Activated naive CD4-positive, alpha-beta T cell treated with anti-CD3 and anti-CD28 coated beads, Interleukin-2, amount 10 ng/mL, durations not matched to agents 7 days and 5 days (primary cell): ENCODE measurements at regions not wholly inside any gene's neighbourhood (a gene's known extent, or its start where the extent isn't known, plus 50 kb on each side); places are given as distances from the start of the nearest gene placed in this dataset.
"Not testable (repeated sequence)": the region's sequence is repeated elsewhere in the genome, so short reads cannot be mapped to it uniquely, and the experiment has no call there.

ENCODE experiments used
- CTCF ChIA-PET: fragments of 350-600 bp; sonication (Branson Sonifier 250); formaldehyde crosslinking; loops from one replicate; lab custom pipeline; 2021; ENCODE audit warnings: antibody characterized with exemption; lab: Charles Lee
- DNase-seq: peaks from one replicate; pipeline ENCODE4 v3.0.0-alpha.2; 2020
- H3K27ac Mint-ChIP-seq: one replicate; pipeline ENCODE4 v1.8.0; 2021; ENCODE audit warnings: mild to moderate bottlenecking, moderate library complexity, mixed read lengths
- H3K27me3 Mint-ChIP-seq: one replicate; pipeline ENCODE4 v1.8.0; 2021; ENCODE audit warnings: mild to moderate bottlenecking, mixed read lengths
- H3K36me3 Mint-ChIP-seq: one replicate; pipeline ENCODE4 v1.8.0; 2021; ENCODE audit warnings: mixed read lengths
- H3K4me1 Mint-ChIP-seq: one replicate; pipeline ENCODE4 v1.8.0; 2021; ENCODE audit warnings: mixed read lengths
- H3K4me3 Mint-ChIP-seq: one replicate; pipeline ENCODE4 v1.8.0; 2021; ENCODE audit warnings: mild to moderate bottlenecking, moderate library complexity, mixed read lengths
- H3K9me3 Mint-ChIP-seq: one replicate; pipeline ENCODE4 v1.8.0; 2021; ENCODE audit warnings: mixed read lengths

DNA sequence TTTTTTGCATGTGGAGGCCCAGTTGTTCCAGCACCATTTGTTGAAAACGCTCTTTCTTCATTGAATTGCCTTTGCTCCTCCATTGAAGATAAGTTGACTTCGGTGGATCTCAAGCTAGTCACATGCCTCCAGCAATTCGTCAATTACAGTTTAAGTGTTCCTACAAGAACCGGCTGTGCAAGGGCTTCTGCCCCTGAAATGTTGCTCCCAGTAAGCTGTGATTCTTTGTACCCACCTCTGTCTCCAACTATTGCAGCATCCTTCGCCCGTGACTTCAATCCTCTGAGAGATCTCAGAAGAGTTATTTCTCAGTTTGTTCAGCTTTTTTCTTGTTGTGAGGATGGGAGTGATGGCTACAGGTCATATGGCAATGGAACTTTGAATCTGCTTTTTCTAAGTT, 194.2 kb upstream of the B3GAT1 start:
- CTCF ChIA-PET, result no interaction called here
- no peak for DNase-seq
- no peaks in the 10 kb centered on the region for H3K4me1 Mint-ChIP-seq
- peaks cover 9% of the 10 kb centered on the region for H3K27me3 Mint-ChIP-seq
- H3K27ac Mint-ChIP-seq, result no peak overlapping the region
- H3K36me3 Mint-ChIP-seq, result no peaks in the 10 kb centered on the region
- no peaks in the 10 kb centered on the region for H3K9me3 Mint-ChIP-seq
- H3K4me3 Mint-ChIP-seq, result no peak overlapping the region

DNA sequence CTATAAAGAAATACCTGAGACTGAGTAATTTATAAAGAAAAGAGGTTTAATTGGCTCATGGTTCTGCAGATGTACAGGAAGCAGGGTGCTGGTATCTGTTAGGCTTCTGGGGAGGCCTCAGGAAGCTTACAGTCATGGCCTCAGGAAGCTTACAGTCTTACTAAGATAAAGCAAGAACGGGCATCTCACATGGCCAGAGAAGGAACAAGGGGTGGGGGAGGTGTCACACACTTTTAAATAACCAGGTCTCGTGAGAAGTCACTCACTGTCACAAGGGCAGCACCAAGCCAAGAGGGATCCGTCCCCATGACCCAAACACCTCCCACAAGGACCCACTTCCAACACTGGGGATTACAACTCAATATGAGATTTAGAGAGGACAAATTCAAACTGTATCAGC, 192.8 kb upstream of the B3GAT1 start:
- H3K27me3 Mint-ChIP-seq, result peaks cover 9% of the 10 kb centered on the region
- no peaks in the 10 kb centered on the region for H3K4me1 Mint-ChIP-seq
- no peaks in the 10 kb centered on the region for H3K36me3 Mint-ChIP-seq
- H3K4me3 Mint-ChIP-seq, result no peak overlapping the region
- no peak for DNase-seq
- CTCF ChIA-PET, result no interaction called here
- no peaks in the 10 kb centered on the region for H3K9me3 Mint-ChIP-seq
- no peak overlapping the region for H3K27ac Mint-ChIP-seq

DNA sequence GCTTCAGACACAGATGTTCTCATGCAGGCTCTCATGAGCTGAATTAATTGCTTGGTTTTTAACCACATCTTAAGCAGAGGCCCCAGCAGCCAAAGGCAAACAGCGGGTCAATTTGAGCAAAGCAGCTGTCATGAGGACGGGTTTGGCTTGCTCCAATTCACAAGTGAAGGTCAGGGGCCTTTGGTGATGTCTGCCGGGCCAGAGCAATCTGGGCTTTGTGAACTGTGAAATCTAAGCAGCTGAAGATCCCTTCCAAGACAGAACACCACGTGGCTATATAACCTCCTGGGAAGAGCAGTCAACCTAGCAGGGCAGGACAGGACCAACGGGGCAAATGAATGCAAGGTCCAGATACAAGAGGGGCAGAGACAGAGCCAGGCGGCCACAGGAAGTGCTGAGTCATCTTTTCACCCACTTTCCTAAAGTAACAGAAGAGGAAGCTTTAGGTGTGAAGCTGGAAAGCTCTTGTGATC, 187.3 kb upstream of the B3GAT1 start:
- Mint-ChIP-seq H3K4me1 (no peaks in the 10 kb centered on the region), H3K36me3 (no peaks in the 10 kb centered on the region), H3K27me3 (peaks cover 4% of the 10 kb centered on the region), H3K9me3 (no peaks in the 10 kb centered on the region), H3K4me3 (no peak overlapping the region), H3K27ac (no peak overlapping the region)
- DNase-seq, result no peak
- CTCF ChIA-PET, result interaction anchor here (0.7 kb wide), 1 partner anchor 38 kb away, joined by 3 read pairs; no protein-coding TSS in a partner anchor

DNA sequence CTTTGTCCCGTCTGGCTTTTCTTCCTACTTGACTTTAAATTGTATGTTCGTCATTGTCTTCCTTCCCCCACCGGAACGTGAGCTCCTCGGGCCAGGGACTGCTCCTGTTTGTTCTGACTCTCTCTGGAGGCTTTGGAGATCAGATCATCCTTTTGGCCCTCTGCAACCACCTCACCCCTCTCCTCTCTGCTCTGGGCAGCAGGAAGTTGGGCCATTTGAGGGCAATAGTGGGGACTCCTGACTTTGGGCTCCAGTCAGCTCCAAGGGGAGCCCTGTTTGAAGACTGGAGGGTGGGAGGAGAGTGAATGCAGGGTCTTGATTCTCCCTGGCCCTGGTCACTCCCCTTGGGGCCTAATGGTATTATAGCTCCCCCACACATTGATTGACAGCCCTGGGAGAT, 186.3 kb upstream of the B3GAT1 start:
- H3K9me3 Mint-ChIP-seq, result no peaks in the 10 kb centered on the region
- no peak for DNase-seq
- no peaks in the 10 kb centered on the region for H3K36me3 Mint-ChIP-seq
- H3K27me3 Mint-ChIP-seq, result peaks cover 4% of the 10 kb centered on the region
- CTCF ChIA-PET, result no interaction called here
- no peaks in the 10 kb centered on the region for H3K4me1 Mint-ChIP-seq
- no peak overlapping the region for H3K4me3 Mint-ChIP-seq
- H3K27ac Mint-ChIP-seq, result no peak overlapping the region

DNA sequence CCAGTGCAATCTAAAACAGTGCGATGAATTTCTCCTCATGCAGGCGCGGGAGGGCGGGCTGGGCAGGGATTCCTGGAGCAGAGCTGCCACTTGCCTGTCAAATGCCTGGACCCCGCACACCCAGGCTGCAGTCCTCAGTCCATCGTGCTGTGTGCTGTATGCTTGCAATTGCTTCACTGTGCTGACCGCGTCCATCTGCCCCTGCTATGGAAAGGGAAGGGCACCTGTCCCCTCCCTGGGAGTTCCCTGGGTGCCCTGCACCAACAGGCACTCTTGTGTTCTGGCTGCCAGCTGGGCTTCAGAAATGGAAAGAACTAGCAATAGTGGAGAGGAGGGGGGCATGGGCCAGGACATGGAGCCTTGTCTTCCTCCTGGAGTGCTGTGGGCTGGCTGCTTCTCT, 185.4 kb upstream of the B3GAT1 start:
- H3K27me3 Mint-ChIP-seq, result peaks cover 7% of the 10 kb centered on the region
- H3K36me3 Mint-ChIP-seq, result no peaks in the 10 kb centered on the region
- DNase-seq, result no peak
- H3K9me3 Mint-ChIP-seq, result no peaks in the 10 kb centered on the region
- H3K27ac Mint-ChIP-seq, result no peak overlapping the region
- H3K4me3 Mint-ChIP-seq, result no peak overlapping the region
- CTCF ChIA-PET, result no interaction called here
- H3K4me1 Mint-ChIP-seq, result no peaks in the 10 kb centered on the region

DNA sequence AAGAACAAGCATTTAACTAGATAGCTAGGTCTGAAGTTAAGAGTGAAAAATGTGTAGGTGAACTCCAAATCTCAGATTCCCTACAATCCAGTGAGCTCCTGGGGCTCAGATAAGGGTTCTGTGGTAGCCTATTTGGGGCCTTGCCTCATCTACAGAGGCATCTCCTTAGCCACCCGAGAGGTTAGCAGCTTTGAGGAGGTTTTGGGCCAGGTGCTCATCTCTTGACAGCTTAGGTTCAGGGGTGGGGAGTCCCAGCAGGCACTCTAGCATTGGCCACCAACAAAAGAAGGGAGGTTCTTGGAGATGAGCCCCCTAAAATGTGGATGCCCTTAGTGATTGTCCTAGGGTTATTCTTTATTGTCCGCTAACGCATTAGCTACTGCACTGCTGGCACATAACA, 184.4 kb upstream of the B3GAT1 start:
- no peaks in the 10 kb centered on the region for H3K4me1 Mint-ChIP-seq
- H3K27ac Mint-ChIP-seq, result no peak overlapping the region
- H3K36me3 Mint-ChIP-seq, result no peaks in the 10 kb centered on the region
- DNase-seq, result no peak
- CTCF ChIA-PET, result no interaction called here
- peaks cover 8% of the 10 kb centered on the region for H3K27me3 Mint-ChIP-seq
- H3K9me3 Mint-ChIP-seq, result no peaks in the 10 kb centered on the region
- no peak overlapping the region for H3K4me3 Mint-ChIP-seq

DNA sequence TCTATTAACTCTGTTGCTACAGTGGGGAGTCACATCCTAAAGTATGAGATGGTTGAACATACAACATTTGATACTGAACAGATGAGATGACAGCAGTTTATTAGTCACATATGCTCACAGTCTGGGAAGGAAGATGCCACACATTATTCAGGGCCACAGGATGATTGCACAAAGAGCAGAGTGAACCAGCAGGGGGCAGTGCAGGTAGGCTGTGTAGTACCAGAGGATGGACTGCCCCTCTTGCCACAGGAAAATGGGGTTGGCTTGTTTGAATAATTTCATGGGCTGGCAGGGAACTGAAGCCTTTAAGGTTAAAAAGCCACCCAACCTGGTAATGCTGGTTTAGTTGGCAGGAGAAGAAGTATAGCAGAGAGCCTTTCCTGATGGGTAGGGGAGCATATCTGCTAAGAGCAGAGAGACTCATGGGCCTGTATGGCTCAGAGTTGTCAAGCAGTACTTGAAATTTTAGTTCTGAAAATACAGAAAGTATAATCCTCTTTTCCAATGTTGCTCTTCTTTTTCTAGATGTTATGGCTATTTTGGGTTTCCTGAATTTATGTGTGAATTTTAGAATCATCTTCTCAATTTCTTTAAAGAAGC, 180.4 kb upstream of the B3GAT1 start:
- H3K4me1 Mint-ChIP-seq, result peaks cover 10% of the 10 kb centered on the region
- H3K27me3 Mint-ChIP-seq, result peaks cover 20% of the 10 kb centered on the region
- no peaks in the 10 kb centered on the region for H3K36me3 Mint-ChIP-seq
- H3K27ac Mint-ChIP-seq, result no peak overlapping the region
- H3K9me3 Mint-ChIP-seq, result no peaks in the 10 kb centered on the region
- DNase-seq, result peak; percentile 72
- CTCF ChIA-PET, result interaction anchor here (0.7 to 1.2 kb wide), 3 partner anchors 10 to 27 kb away, joined by 3 to 5 read pairs (median 3); no protein-coding TSS in a partner anchor
- H3K4me3 Mint-ChIP-seq, result no peak overlapping the region

DNA sequence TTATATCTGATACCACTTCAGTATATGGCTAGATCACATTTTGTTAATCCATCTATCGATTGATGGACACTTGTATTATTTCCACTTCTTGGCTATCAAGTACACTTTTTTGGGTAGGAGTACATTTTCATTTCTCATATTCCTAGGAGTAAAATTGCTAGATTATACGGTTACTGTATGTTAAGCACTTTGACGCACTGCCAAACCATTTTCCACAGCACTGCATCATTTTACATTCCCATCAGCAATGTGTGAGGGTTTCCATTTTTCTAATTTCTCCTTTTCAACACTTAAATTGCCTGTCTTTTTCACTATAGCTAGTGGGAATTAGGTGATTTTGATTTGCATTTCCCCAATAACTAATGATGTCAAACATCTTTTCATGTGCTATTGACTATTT, 179.3 kb upstream of the B3GAT1 start:
- Mint-ChIP-seq H3K27ac (no peak overlapping the region), H3K9me3 (no peaks in the 10 kb centered on the region), H3K27me3 (peaks cover 31% of the 10 kb centered on the region), H3K4me1 (peaks cover 10% of the 10 kb centered on the region), H3K36me3 (no peaks in the 10 kb centered on the region), H3K4me3 (no peak overlapping the region)
- CTCF ChIA-PET, result interaction anchor here (1.0 to 1.2 kb wide), 2 partner anchors 11 to 28 kb away, joined by 3 to 5 read pairs; no protein-coding TSS in a partner anchor
- no peak for DNase-seq

DNA sequence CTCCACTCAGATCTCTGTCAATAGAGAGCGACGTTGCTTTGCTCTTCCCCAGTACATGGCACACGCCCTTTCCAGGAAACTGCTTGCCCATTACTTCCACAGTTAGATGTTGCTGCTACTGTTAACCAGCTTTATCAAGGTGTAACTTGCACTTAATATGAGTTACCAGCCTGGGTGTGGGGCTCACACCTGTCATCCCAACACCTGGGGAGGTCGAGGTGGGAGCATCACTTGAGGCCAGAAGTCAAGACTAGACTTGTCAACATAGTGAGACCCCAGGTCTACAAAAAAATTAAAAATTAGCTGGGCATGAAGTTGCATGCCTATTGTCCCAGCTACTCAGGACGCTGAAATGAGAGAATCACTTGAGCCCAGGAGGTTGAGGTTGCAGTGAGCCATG, 177.1 kb upstream of the B3GAT1 start:
- no peak overlapping the region for H3K4me3 Mint-ChIP-seq
- H3K4me1 Mint-ChIP-seq, result peaks cover 14% of the 10 kb centered on the region
- DNase-seq, result no peak
- H3K36me3 Mint-ChIP-seq, result no peaks in the 10 kb centered on the region
- H3K27ac Mint-ChIP-seq, result no peak overlapping the region
- no peaks in the 10 kb centered on the region for H3K9me3 Mint-ChIP-seq
- CTCF ChIA-PET, result no interaction called here
- H3K27me3 Mint-ChIP-seq, result peaks cover 50% of the 10 kb centered on the region

DNA sequence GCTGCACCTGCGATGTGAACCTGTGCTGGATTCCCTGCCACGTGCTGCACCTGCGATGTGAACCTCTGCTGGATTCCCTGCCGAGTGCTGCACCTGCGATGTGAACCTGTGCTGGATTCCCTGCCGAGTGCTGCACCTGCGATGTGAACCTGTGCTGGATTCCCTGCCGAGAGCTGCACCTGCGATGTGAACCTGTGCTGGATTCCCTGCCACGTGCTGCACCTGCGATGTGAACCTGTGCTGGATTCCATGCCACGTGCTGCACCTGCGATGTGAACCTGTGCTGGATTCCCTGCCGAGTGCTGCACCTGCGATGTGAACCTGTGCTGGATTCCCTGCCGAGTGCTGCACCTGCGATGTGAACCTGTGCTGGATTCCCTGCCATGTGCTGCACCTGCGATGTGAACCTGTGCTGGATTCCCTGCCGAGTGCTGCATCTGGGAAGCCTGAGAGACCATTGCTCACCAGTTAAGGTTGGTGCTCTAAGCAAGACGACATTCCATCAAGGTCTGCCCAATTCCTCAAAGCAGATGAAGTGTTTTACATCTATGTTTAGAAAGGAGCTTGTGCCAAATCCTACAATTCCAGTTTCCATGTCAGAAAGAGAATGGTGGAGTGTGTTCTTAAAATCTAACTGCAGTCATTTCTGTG, 176.5 kb upstream of the B3GAT1 start:
- H3K9me3 Mint-ChIP-seq, CTCF ChIA-PET, H3K4me3 Mint-ChIP-seq, H3K36me3 Mint-ChIP-seq, DNase-seq, H3K27ac Mint-ChIP-seq: not testable (repeated sequence)
- H3K27me3 Mint-ChIP-seq, result peaks cover 56% of the 10 kb centered on the region
- peaks cover 19% of the 10 kb centered on the region for H3K4me1 Mint-ChIP-seq

DNA sequence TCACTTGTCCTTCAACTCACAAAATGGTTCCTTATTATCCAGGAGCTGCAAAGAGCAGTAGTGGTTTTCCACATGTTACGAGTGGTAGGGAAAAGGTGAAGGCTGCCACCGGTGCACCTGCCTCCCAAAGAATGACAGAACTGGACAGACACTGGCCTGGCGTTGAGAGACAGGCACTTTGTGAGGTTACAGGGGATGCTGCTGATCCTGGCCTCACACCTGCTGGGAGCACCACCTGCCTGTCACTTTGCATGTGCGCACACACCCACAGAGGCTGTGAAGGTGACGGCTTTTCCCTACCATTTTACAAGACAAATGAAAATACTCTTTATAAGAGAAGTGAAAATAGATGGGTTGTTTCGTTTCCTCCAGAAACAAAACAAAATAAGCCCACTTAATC, 175.3 kb upstream of the B3GAT1 start:
- Mint-ChIP-seq H3K27ac (no peak overlapping the region), H3K27me3 (peaks cover 64% of the 10 kb centered on the region), H3K9me3 (no peaks in the 10 kb centered on the region), H3K4me3 (no peak overlapping the region), H3K4me1 (peaks cover 31% of the 10 kb centered on the region), H3K36me3 (no peaks in the 10 kb centered on the region)
- CTCF ChIA-PET, result no interaction called here
- no peak for DNase-seq

DNA sequence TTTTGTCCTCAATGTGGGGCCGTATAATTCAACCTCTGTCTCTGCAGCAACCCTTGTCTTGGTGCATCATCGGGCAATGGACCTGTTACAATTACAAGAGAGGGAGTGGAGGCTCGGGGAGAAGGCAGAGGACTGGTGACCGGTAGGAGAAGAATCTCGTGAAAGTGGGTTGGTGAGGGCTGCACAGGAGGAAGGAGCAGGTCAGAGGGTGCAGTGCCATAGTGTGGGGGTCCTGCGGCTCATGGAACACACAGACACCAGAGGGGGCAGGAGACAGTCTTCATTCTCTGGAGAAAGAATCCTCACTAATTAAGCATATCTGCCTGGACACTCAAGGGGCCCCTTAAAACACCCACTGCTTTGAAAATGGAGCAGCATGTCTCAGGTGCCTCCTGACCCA, 174.7 kb upstream of the B3GAT1 start:
- CTCF ChIA-PET, result no interaction called here
- peaks cover 32% of the 10 kb centered on the region for H3K4me1 Mint-ChIP-seq
- no peak overlapping the region for H3K4me3 Mint-ChIP-seq
- H3K27ac Mint-ChIP-seq, result no peak overlapping the region
- H3K36me3 Mint-ChIP-seq, result no peaks in the 10 kb centered on the region
- H3K9me3 Mint-ChIP-seq, result no peaks in the 10 kb centered on the region
- H3K27me3 Mint-ChIP-seq, result peaks cover 68% of the 10 kb centered on the region
- DNase-seq, result no peak

DNA sequence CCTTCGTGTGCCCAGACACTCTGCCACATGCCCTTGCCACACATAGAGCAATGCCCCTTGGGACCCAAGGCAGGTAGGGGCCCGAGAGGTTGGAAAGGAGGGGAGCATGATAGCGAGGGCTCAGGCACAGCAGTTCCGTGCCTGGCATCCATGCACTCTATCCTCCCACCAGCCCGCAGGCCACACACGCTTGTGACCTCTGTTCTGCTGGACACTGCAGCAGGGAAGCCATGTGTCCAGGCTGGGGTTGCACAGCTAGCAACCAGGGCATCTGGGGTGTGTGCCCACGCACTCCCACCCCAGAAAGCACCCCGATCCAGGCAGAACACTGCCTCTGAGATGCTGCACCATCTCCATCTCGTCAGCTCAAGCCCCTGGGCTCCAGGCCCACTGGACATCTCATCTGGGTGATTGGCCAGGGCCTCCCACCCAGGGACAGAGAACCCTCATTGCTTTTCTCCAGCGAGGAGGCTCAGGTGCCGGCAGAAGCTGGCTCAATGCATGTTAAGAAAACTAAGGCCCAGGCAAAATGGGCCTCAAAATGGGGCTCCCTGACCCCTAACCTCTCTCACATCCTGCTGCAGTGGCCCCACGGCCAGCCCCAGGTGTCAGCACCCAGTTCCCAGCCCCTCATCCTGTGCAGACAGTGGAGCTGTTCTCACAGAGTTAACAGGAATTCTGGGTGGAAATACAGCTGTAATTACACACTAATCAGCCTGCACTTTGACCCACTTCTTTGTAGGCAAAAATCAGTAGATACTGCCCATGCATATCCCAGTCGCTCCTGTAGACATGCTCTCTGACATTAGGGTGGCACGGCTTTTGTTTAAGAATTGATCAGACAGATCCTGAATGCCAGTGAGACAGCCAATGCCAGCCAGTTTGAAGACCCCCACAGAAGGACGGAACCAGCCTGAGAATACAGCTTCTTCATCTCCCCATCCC, 173.9 kb upstream of the B3GAT1 start:
- CTCF ChIA-PET, result no interaction called here
- no peak for DNase-seq
- Mint-ChIP-seq H3K27me3 (peaks cover 72% of the 10 kb centered on the region), H3K27ac (peak overlapping the region; percentile 24), H3K36me3 (no peaks in the 10 kb centered on the region), H3K4me3 (no peak overlapping the region), H3K9me3 (no peaks in the 10 kb centered on the region), H3K4me1 (peaks cover 32% of the 10 kb centered on the region)

DNA sequence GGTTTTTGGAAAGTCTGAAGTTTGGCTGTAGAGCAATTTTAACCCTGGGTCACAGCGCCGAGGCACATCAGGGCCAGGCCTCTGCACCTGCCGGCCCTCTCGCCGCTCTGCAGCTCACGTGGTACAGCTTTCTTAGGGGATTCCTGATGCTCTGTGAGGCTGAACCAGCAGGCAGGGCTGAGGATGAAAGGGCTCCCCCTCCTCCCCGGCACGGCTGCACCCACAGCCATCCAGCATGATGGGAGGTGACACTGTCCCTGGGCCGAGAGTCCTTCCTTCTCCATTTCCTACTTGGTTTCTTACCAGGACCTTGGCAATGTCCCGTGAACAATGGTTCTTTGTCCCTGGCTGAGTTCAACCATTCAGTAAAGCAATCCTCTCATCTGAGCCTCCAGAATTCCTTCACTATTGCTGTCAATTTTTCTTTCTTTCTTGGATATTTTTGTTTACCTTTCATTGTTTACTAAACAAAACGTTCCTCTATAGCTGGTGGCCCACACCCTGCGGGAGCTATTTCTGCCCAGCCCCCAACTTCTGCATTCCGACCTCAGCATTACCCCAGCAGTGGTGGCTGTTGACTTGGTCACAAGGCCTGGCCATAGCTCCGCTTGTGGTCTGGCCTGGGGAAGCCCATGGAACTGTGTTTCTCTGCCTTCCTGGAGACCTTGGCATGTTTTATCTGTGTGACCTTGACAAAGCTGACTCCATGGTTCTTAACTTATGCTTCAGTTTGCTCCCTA, 172.8 kb upstream of the B3GAT1 start:
- Mint-ChIP-seq H3K27me3 (peaks cover 82% of the 10 kb centered on the region), H3K27ac (no peak overlapping the region), H3K4me1 (peaks cover 32% of the 10 kb centered on the region), H3K36me3 (no peaks in the 10 kb centered on the region), H3K4me3 (no peak overlapping the region), H3K9me3 (no peaks in the 10 kb centered on the region)
- CTCF ChIA-PET, result no interaction called here
- no peak for DNase-seq
